ENCODE measurements at regions not wholly inside any gene's neighbourhood (a gene's known extent, or its start where the extent isn't known, plus 50 kb on each side); places are given as distances from the start of the nearest gene placed in this dataset.

- TF ChIP-seq, protein P1, sequence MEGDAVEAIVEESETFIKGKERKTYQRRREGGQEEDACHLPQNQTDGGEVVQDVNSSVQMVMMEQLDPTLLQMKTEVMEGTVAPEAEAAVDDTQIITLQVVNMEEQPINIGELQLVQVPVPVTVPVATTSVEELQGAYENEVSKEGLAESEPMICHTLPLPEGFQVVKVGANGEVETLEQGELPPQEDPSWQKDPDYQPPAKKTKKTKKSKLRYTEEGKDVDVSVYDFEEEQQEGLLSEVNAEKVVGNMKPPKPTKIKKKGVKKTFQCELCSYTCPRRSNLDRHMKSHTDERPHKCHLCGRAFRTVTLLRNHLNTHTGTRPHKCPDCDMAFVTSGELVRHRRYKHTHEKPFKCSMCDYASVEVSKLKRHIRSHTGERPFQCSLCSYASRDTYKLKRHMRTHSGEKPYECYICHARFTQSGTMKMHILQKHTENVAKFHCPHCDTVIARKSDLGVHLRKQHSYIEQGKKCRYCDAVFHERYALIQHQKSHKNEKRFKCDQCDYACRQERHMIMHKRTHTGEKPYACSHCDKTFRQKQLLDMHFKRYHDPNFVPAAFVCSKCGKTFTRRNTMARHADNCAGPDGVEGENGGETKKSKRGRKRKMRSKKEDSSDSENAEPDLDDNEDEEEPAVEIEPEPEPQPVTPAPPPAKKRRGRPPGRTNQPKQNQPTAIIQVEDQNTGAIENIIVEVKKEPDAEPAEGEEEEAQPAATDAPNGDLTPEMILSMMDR (IDR thresholded peaks at IDR 0.05) = no peak
- no peak for TF ChIP-seq EZH2 (IDR thresholded peaks at IDR 0.05; ENCODE audit: borderline replicate concordance, insufficient read depth, low read depth, low read length, poor library complexity, severe bottlenecking)
Measured at GRCh38 chr2:143952536-143952935, 567.4 kb downstream of the ZEB2 start.
